ENCODE measurements at regions not wholly inside any gene's neighbourhood (a gene's known extent, or its start where the extent isn't known, plus 50 kb on each side); places are given as distances from the start of the nearest gene placed in this dataset.

- no peak for DNase-seq (ENCODE audit: low read depth, low spot score)
Measured at GRCh38 chr1:187236199-187236598, 407.4 kb downstream of the PLA2G4A start.

- DNase-seq (ENCODE audit: low read depth, low spot score): no peak
Measured at GRCh38 chr1:187236676-187237075, 407.9 kb downstream of the PLA2G4A start.

DNA sequence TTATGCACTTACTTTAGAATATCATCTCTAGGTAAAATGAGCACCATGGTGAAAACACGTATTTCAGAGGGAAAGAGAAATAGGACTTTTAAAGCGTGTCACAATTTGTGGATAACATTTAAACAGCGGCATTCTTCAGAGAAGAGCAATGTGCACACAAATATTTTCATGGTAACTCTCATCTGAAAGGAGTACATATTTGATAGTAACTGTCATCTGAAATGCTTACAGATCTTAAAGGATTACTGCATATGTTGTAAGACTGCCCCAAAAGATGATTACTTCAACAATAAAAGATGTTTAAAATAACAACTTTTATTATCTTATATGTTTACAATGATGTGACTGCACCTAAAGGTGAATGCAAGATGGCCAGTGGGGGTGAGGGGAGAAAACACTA lies 408.8 kb downstream of the PLA2G4A start:
- DNase-seq (ENCODE audit: low read depth, low spot score): no peak

DNA sequence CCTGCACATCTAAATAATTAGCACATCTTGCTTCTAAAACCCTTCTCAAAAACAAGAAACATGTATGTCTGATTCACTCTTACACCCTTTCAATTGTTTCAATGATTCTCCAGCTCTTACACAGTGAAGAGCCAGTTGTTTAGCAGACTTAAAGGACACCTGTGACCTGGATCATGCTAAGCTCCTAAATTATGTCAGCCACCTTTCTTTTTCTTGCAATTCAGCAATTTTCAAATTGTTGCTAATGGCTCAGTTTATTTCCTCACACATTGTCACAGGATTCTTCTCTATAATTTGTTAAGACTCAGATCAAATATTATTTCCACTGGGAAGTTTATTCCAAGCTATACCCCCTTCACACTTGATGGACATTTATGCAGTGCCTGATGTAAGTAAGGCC lies 413.2 kb downstream of the PLA2G4A start:
- no peak for DNase-seq (ENCODE audit: low read depth, low spot score)

GRCh38 chr1:187244623-187245022 lies 415.9 kb downstream of the PLA2G4A start:
- DNase-seq (ENCODE audit: low read depth, low spot score): no peak

DNA sequence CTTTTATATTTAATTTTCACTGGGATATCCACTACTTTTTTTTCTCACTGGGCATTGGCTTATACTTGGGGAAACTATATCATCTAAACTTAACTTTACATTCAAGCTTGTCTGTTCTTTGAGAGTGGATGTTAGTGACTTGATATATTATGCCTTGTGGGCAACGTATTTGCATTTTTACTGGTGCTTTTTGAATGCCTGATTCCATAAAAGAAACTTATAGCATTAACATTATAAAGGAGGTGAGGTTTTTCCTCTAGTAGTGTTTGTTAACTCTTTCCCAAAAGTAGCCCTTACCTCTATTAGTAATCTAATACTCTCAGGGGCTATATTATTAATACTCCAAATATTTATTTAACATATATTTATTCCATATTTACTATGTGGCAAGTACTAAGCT lies 416.5 kb downstream of the PLA2G4A start:
- DNase-seq (ENCODE audit: low read depth, low spot score): no peak

DNA sequence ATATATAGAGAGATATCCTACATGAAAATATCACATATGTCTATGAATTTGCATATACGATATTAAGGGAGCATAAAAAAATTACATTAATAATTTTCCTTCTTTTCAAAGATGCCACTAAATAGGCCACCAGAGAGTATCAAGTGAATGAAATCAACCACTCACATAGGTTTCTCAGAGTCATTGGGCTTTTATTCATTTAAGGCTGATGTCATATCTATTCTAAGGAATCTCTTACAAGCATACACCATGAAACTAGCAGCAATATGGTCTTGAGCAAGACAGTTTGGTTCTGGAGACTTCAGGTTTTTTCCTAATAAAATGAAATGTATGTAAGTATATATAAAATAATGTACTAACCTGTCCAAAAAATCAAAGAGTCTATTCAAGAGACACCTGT lies 420.4 kb downstream of the PLA2G4A start:
- no peak for DNase-seq (ENCODE audit: low read depth, low spot score)

GRCh38 chr1:187252923-187253322 lies 424.2 kb downstream of the PLA2G4A start:
- no peak for DNase-seq (ENCODE audit: low read depth, low spot score)

GRCh38 chr1:187257476-187257875 lies 428.7 kb downstream of the PLA2G4A start:
- DNase-seq (ENCODE audit: low read depth, low spot score): no peak

DNA sequence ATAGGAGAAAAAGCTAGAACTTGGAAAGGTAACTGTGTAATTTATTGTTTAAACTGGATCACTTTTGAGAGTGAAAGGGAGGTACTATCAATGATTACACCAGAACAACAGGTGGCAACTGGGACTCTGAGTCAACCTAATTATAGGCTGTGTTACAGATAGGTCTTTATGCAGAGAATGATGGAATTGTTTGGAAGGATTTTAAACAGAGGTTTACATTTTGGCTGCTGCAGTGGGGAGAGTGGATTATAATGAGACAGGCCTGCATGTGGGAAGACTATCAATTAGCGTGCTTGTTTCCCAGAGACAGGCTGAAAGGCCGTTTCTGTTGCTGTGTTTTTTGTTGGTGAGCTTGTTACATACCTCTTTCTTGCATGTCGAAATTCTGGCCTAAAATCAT lies 432.9 kb downstream of the PLA2G4A start:
- no peak for DNase-seq (ENCODE audit: low read depth, low spot score)

- no peak for DNase-seq (ENCODE audit: low read depth, low spot score)
Measured at GRCh38 chr1:187262731-187263130, 434.0 kb downstream of the PLA2G4A start.

- no peak for DNase-seq (ENCODE audit: low read depth, low spot score)
Measured at GRCh38 chr1:187264995-187265602, 436.4 kb downstream of the PLA2G4A start.

DNA sequence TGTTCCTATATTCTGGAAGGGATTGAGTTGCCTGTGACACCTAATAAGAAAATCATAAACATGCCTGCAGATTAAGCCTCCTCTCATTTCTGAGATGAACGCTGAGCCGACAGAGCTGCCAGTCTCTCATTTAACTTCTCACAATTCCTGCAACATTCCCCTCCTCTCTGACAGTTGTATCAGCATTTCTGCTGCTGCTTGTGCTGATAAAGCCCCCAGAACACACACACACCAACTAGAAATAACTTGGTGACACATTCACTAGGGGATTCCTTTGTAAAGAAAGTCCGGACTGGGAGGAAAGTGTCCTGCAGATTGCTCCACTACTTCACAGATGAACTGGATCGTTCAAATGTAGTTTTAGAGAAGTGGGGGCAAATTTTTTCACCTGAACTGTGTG lies 437.3 kb downstream of the PLA2G4A start:
- no peak for DNase-seq (ENCODE audit: low read depth, low spot score)

GRCh38 chr1:187267827-187268226 lies 439.1 kb downstream of the PLA2G4A start:
- no peak for DNase-seq (ENCODE audit: low read depth, low spot score)

- no peak for DNase-seq (ENCODE audit: low read depth, low spot score)
Measured at GRCh38 chr1:187270256-187270655, 441.5 kb downstream of the PLA2G4A start.

DNA sequence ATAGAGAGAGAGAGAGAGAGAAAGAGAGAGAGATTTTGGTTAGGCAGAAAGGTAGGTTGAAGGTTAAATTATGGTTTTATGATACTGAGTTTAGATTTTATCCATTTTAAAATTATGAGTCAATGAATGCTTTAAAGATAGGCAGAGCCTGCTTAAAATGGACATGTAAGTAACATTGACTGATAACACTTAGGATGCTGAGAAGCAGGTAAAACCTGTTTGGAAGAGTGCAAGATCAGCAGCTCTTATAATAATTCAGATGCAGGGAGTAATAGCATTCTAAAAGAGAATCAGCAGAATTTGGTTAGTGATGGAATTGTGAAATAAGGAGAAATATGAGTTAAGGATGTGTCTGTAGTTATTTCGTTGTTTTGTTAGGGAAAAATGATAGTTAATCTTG lies 446.6 kb downstream of the PLA2G4A start:
- DNase-seq (ENCODE audit: low read depth, low spot score): no peak

GRCh38 chr1:187275985-187276575 lies 447.3 kb downstream of the PLA2G4A start:
- DNase-seq (ENCODE audit: low read depth, low spot score): no peak

- DNase-seq (ENCODE audit: low read depth, low spot score): no peak
Measured at GRCh38 chr1:187276677-187277076, 447.9 kb downstream of the PLA2G4A start.

DNA sequence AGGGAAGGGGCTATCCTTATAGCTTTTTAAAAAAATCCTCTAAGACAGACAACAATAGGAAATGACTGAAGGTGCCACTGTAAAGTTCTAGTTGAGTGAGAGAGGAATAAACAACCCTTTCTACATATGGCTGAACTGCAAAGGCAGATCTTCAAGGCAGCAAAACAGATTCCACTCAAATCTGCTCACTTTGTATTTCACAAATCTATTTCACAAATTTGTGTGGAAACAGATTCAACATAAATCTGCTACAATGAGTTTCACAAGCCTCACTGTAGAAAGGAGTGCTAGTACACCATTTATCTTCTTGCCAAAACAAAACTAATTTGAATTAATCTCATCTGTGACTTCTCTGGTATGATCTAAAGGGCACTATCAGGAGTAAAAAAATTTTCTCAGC lies 451.3 kb downstream of the PLA2G4A start:
- DNase-seq (ENCODE audit: low read depth, low spot score): no peak

- no peak for DNase-seq (ENCODE audit: low read depth, low spot score)
Measured at GRCh38 chr1:187281085-187281484, 452.3 kb downstream of the PLA2G4A start.

GRCh38 chr1:187283984-187284383 lies 455.2 kb downstream of the PLA2G4A start:
- DNase-seq (ENCODE audit: low read depth, low spot score): no peak

DNA sequence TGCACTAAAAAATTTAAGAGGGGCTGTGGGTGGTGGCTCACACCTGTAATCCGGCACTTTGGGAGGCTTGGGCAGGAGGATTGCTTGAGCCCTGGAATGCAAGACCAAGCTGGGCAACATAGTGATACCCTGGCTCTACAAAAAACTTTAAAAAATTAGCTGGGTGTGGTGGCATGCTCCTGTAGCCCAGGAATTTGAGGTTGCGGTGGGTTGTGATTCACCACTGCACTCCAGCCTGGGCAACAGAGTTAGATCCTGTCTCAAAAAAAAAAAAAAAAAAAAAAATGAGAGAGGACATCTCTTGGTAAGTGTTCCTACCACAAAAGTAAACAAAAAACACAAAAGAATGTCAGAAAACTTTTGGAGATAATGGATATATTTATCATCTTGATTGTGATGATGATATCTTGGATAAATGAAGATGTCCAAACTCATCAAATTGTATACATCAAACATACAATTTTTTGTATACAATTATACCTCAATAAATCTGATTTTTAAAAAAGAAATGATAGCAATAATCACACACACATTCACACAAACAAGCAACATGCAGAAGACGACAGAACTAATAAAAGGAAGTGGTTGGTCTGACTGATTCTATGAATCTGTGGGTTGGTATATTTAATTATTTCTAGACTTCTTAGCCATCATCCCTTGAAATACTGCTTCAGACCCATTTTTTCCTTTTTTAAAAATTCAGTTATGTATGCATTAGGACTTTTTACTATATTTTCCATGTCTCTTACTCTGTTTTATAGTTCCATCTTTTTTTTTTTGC lies 465.9 kb downstream of the PLA2G4A start:
- DNase-seq (ENCODE audit: low read depth, low spot score): no peak

GRCh38 chr1:187300081-187300480 lies 471.3 kb downstream of the PLA2G4A start:
- no peak for DNase-seq (ENCODE audit: low read depth, low spot score)

Measured in pulmonary artery endothelial cell (primary cell).